Hepatocyte (in vitro differentiated cells): ENCODE measurements at regions not wholly inside any gene's neighbourhood (a gene's known extent, or its start where the extent isn't known, plus 50 kb on each side); places are given as distances from the start of the nearest gene placed in this dataset.

Experiments
- DNase-seq: peaks from one replicate; pipeline ENCODE4 v3.0.0-alpha.2; 2016; ENCODE audit warnings: low spot score
- H2AFZ ChIP-seq: fragments of 200-600 bp; sonication (generic); 2 replicates; pipeline ENCODE4 v1.6.0; 2016; ENCODE audit warnings: antibody characterized with exemption, mild to moderate bottlenecking
- H3K27ac ChIP-seq: fragments of 200-600 bp; sonication (generic); 2 replicates; pipeline ENCODE4 v1.5.1; 2016; ENCODE audit warnings: mild to moderate bottlenecking
- H3K27me3 ChIP-seq: fragments of 200-600 bp; sonication (generic); 2 replicates; pipeline ENCODE4 v1.6.1; 2016
- H3K36me3 ChIP-seq: fragments of 200-600 bp; sonication (generic); replicated peaks from 2 replicates; pipeline ENCODE4 v1.5.1; 2016; ENCODE audit warnings: low read depth; ENCODE audit not compliant: insufficient read depth
- H3K4me1 ChIP-seq: fragments of 200-600 bp; sonication (generic); 2 replicates; pipeline ENCODE4 v1.5.1; 2016; ENCODE audit warnings: mild to moderate bottlenecking, moderate library complexity; ENCODE audit not compliant: insufficient read depth
- H3K4me2 ChIP-seq: fragments of 200-600 bp; sonication (generic); 2 replicates; pipeline ENCODE4 v1.6.0; 2016
- H3K4me3 ChIP-seq: fragments of 200-600 bp; sonication (generic); 2 replicates; pipeline ENCODE4 v1.5.1; 2016; ENCODE audit warnings: mild to moderate bottlenecking
- H3K79me2 ChIP-seq: fragments of 200-600 bp; sonication (generic); 2 replicates; pipeline ENCODE4 v1.6.0; 2017; ENCODE audit warnings: mild to moderate bottlenecking
- H3K9me2 ChIP-seq: fragments of 200-600 bp; sonication (generic); replicated peaks from 2 replicates; pipeline ENCODE4 v1.6.0; 2017; ENCODE audit warnings: mild to moderate bottlenecking; ENCODE audit not compliant: insufficient read depth
- H3K9me3 ChIP-seq: fragments of 200-600 bp; sonication (generic); 2 replicates; pipeline ENCODE4 v1.5.1; 2016; ENCODE audit warnings: low read depth, mild to moderate bottlenecking
- H4K20me1 ChIP-seq: fragments of 200-600 bp; sonication (generic); 2 replicates; pipeline ENCODE4 v1.6.0; 2016; ENCODE audit warnings: mild to moderate bottlenecking; ENCODE audit not compliant: insufficient read depth, poor library complexity, severe bottlenecking
- CTCF ChIP-seq: fragments of 200-600 bp; sonication (generic); IDR thresholded peaks from 2 replicates; pipeline ENCODE4 v1.5.1; 2016; ENCODE audit warnings: antibody characterized with exemption, mild to moderate bottlenecking; ENCODE audit not compliant: poor library complexity
- EZH2 ChIP-seq: fragments of 200-600 bp; sonication (generic); IDR thresholded peaks from 2 replicates; pipeline ENCODE4 v1.6.1; 2016; ENCODE audit warnings: antibody characterized with exemption, mild to moderate bottlenecking, borderline replicate concordance
- EZH2phosphoT487 ChIP-seq: fragments of 200-600 bp; sonication (generic); IDR thresholded peaks from one replicate; pipeline ENCODE4 v1.6.1; 2018; ENCODE audit warnings: antibody characterized with exemption, mild to moderate bottlenecking, low read depth, moderate library complexity; ENCODE audit not compliant: unreplicated experiment, severe bottlenecking
- WGBS: methylation state at CpG from one replicate; pipeline ENCODE4 v1.1.6; 2016; ENCODE audit warnings: low lambda C conversion rate; ENCODE audit errors: missing lambda C conversion rate; 5-methylcytosine and 5-hydroxymethylcytosine counted together

- Histone ChIP-seq H3K27ac (no peak overlapping the region), H4K20me1 (no peaks in the 10 kb centered on the region), H3K27me3 (no peaks in the 10 kb centered on the region), H3K9me2 (no peaks in the 10 kb centered on the region), H3K4me3 (no peak overlapping the region), H3K4me1 (no peaks in the 10 kb centered on the region), H3K4me2 (no peak overlapping the region), H3K36me3 (no peaks in the 10 kb centered on the region), H2AFZ (no peak overlapping the region), H3K79me2 (no peaks in the 10 kb centered on the region), H3K9me3 (no peaks in the 10 kb centered on the region)
- DNase-seq, result peak; percentile 69
- TF ChIP-seq EZH2phosphoT487, result no peak
- peak; percentile 78 for TF ChIP-seq CTCF
- WGBS, result 36% methylated on average over 6 of the region's 6 CpGs
These were observed 275.1 kb downstream of the GPM6A start for GRCh38 chr4:175536852-175537453.

GRCh38 chr4:175539498-175539897 is 272.6 kb downstream of the GPM6A start:
- no peak overlapping the region for H3K4me2 ChIP-seq
- no peaks in the 10 kb centered on the region for H3K27me3 ChIP-seq
- no peaks in the 10 kb centered on the region for H3K9me3 ChIP-seq
- no peak overlapping the region for H3K4me3 ChIP-seq
- H2AFZ ChIP-seq, result no peak overlapping the region
- no peaks in the 10 kb centered on the region for H4K20me1 ChIP-seq
- no peaks in the 10 kb centered on the region for H3K36me3 ChIP-seq
- no peaks in the 10 kb centered on the region for H3K79me2 ChIP-seq
- TF ChIP-seq EZH2phosphoT487, result no peak
- TF ChIP-seq EZH2, result no peak
- TF ChIP-seq CTCF, result no peak
- H3K27ac ChIP-seq, result no peak overlapping the region
- 54% methylated on average over 2 of the region's 2 CpGs for WGBS
- no peaks in the 10 kb centered on the region for H3K9me2 ChIP-seq
- no peak for DNase-seq
- no peaks in the 10 kb centered on the region for H3K4me1 ChIP-seq

- no peaks in the 10 kb centered on the region for H3K79me2 ChIP-seq
- H3K4me2 ChIP-seq, result no peak overlapping the region
- TF ChIP-seq EZH2 (no peak), EZH2phosphoT487 (no peak), CTCF (no peak)
- no peaks in the 10 kb centered on the region for H3K9me3 ChIP-seq
- no peak overlapping the region for H3K4me3 ChIP-seq
- H3K27ac ChIP-seq, result no peak overlapping the region
- WGBS, result 83% methylated on average over 1 of the region's 1 CpG
- no peak for DNase-seq
- no peaks in the 10 kb centered on the region for H3K27me3 ChIP-seq
- H3K9me2 ChIP-seq, result no peaks in the 10 kb centered on the region
- H4K20me1 ChIP-seq, result no peaks in the 10 kb centered on the region
- H2AFZ ChIP-seq, result no peak overlapping the region
- H3K4me1 ChIP-seq, result no peaks in the 10 kb centered on the region
- H3K36me3 ChIP-seq, result no peaks in the 10 kb centered on the region
These were observed 271.9 kb downstream of the GPM6A start for GRCh38 chr4:175540151-175540550.

GRCh38 chr4:175540732-175541131 is 271.3 kb downstream of the GPM6A start:
- H3K9me2 ChIP-seq, result no peaks in the 10 kb centered on the region
- H3K4me2 ChIP-seq, result no peak overlapping the region
- H4K20me1 ChIP-seq, result no peaks in the 10 kb centered on the region
- H3K27ac ChIP-seq, result no peak overlapping the region
- H2AFZ ChIP-seq, result no peak overlapping the region
- no peaks in the 10 kb centered on the region for H3K9me3 ChIP-seq
- no peaks in the 10 kb centered on the region for H3K36me3 ChIP-seq
- WGBS, result 94% methylated on average over 7 of the region's 7 CpGs
- TF ChIP-seq EZH2, result no peak
- TF ChIP-seq EZH2phosphoT487, result no peak
- TF ChIP-seq CTCF, result no peak
- H3K79me2 ChIP-seq, result no peaks in the 10 kb centered on the region
- H3K4me3 ChIP-seq, result no peak overlapping the region
- H3K4me1 ChIP-seq, result no peaks in the 10 kb centered on the region
- DNase-seq, result no peak
- H3K27me3 ChIP-seq, result no peaks in the 10 kb centered on the region
